Vagina (tissue), 2 donors: ENCODE measurements at regions not wholly inside any gene's neighbourhood (a gene's known extent, or its start where the extent isn't known, plus 50 kb on each side); places are given as distances from the start of the nearest gene placed in this dataset.

ENCODE experiments used
- DNase-seq, 2 donors: peaks; one replicate each; pipeline ENCODE4 v3.0.0-alpha.2; 2017; ENCODE audit errors: extremely low spot score in 2 of 2
- H3K27ac ChIP-seq: fragments of 200-600 bp; sonication (generic); one replicate; pipeline ENCODE4 v1.5.1; 2019
- H3K27me3 ChIP-seq: fragments of 200-600 bp; sonication (generic); one replicate; pipeline ENCODE4 v1.5.1; 2019
- H3K36me3 ChIP-seq, 2 donors: fragments of 200-600 bp; sonication (generic); one replicate each; pipeline ENCODE4 v1.5.1; 2017 to 2019
- H3K4me1 ChIP-seq: fragments of 200-600 bp; sonication (generic); one replicate; pipeline ENCODE4 v1.5.1; 2019
- H3K4me3 ChIP-seq, 2 donors: fragments of 200-600 bp; sonication (generic); 1 replicate in 1 of 2; 2 replicates in 1 of 2; pipeline ENCODE4 v1.5.1; 2016 to 2019
- H3K9me3 ChIP-seq: fragments of 200-600 bp; sonication (generic); one replicate; pipeline ENCODE4 v1.5.1; 2019
- POLR2A ChIP-seq, 2 donors: fragments of 450-650 bp; IDR thresholded peaks; one replicate each; pipeline ENCODE4 v1.6.1; 2017; ENCODE audit warnings: antibody characterized with exemption in 2 of 2, mild to moderate bottlenecking in 2 of 2, moderate library complexity in 2 of 2
- POLR2AphosphoS5 ChIP-seq, 2 donors: sonication (generic); formaldehyde crosslinking; IDR thresholded peaks; one replicate each; pipeline ENCODE4 v1.9.0; 2017; ENCODE audit warnings: antibody characterized with exemption in 2 of 2, mild to moderate bottlenecking in 2 of 2, low read depth in 1 of 2; ENCODE audit not compliant: insufficient read depth in 1 of 2
- intact Hi-C: fragments of 100-400 bp; cut with DNase I; formaldehyde crosslinking; loops from one replicate; pipeline ENCODE4 v1.15.1; 2023
- TF ChIP-seq, protein P1 (sequence below), 3 experiments: fragments of 450-650 bp in 2 of 3; fragments of 200-600 bp in 1 of 3; sonication (generic) in 1 of 3; IDR thresholded peaks; one replicate each; pipeline ENCODE4 v1.5.1; 2017 to 2019; ENCODE audit warnings: antibody characterized with exemption in 3 of 3, mild to moderate bottlenecking in 2 of 3, moderate library complexity in 2 of 3

DNA sequence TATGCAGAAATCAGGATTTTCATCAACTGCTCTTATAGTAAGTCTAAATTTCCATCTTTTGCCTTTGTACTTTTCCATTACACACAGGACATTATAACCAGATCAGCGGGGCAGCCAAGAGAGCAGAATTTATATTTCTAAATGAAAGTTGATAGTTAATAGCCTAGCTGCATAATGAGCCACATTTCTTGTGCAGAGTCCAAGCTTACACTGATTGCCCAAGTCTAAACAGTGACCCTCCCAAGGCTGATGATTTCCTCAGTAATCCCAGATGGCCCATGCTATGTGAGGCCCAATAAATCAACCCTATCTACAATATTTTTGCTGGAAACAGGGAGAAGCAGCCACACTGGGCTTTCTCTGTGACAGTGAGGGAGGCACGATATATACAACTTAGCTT is 475.8 kb upstream of the KCNMB2 start:
- no peaks in the 10 kb centered on the region for H3K9me3 ChIP-seq
- DNase-seq, result no peak
- no peaks in the 10 kb centered on the region for H3K36me3 ChIP-seq
- H3K27ac ChIP-seq, result peak overlapping the region; percentile 45
- H3K4me3 ChIP-seq, result peak overlapping the region in 1 of 2 donors; percentile 3
- H3K27me3 ChIP-seq, result no peaks in the 10 kb centered on the region
- intact Hi-C loops, result no loop called here
- peaks cover 45% of the 10 kb centered on the region for H3K4me1 ChIP-seq
- TF ChIP-seq POLR2A (IDR thresholded peaks at IDR 0.05), result no peak
- TF ChIP-seq POLR2AphosphoS5 (IDR thresholded peaks at IDR 0.05; ENCODE audit: insufficient read depth in 1 of 2, low read depth in 1 of 2), result peak; percentile 43 to 48

DNA sequence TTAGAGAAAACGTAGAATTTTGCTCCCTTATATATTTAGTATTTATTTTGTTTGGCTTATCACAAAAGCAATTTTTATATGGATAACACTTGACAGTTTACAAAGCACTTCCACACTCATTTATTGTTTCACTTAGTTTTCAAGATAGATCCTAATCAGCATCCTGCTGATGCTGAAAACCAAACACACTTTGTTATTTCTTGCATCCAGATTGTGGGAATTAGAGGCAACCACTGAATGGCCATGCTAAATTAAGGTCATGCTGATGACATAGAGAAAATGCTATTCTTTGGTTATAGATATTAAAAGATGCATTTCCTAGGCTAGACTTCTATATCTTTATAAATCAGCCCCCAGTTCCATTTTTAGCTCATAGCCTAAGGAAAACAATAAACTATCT is 474.1 kb upstream of the KCNMB2 start:
- no peaks in the 10 kb centered on the region for H3K27me3 ChIP-seq
- DNase-seq, result no peak

DNA sequence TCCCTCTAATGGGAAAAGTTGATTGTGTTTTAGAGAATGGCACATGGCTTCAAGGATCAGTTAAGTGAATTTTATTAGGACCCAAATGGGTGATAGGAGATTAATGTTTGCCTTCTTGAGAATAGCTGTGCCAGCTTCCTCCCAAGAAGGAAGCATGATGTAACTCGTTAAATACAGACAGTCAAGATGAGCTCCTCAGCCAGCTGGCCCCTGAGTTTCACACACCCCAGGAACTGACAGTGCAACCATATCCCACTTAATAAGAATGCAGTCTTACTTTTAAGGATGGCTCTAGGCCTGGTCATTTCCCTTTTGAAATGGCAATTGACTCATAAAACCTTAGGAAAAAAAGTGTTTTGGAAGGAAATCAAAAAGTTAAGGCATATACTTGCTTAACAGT is 472.8 kb upstream of the KCNMB2 start:
- Histone ChIP-seq H3K4me3 (no peak overlapping the region), H3K9me3 (no peaks in the 10 kb centered on the region), H3K4me1 (peaks cover 45% of the 10 kb centered on the region), H3K27ac (no peak overlapping the region), H3K36me3 (no peaks in the 10 kb centered on the region), H3K27me3 (no peaks in the 10 kb centered on the region)
- DNase-seq, result no peak
- intact Hi-C loops, result no loop called here
- TF ChIP-seq POLR2AphosphoS5 (IDR thresholded peaks at IDR 0.05; ENCODE audit: insufficient read depth in 1 of 2, low read depth in 1 of 2), result no peak
- TF ChIP-seq, protein P1, sequence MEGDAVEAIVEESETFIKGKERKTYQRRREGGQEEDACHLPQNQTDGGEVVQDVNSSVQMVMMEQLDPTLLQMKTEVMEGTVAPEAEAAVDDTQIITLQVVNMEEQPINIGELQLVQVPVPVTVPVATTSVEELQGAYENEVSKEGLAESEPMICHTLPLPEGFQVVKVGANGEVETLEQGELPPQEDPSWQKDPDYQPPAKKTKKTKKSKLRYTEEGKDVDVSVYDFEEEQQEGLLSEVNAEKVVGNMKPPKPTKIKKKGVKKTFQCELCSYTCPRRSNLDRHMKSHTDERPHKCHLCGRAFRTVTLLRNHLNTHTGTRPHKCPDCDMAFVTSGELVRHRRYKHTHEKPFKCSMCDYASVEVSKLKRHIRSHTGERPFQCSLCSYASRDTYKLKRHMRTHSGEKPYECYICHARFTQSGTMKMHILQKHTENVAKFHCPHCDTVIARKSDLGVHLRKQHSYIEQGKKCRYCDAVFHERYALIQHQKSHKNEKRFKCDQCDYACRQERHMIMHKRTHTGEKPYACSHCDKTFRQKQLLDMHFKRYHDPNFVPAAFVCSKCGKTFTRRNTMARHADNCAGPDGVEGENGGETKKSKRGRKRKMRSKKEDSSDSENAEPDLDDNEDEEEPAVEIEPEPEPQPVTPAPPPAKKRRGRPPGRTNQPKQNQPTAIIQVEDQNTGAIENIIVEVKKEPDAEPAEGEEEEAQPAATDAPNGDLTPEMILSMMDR (IDR thresholded peaks at IDR 0.05), result no peak
- no peak for TF ChIP-seq POLR2A (IDR thresholded peaks at IDR 0.05)

More for the DNA sequence above, 474.1 kb upstream of the KCNMB2 start:
- H3K4me3 ChIP-seq, result no peak overlapping the region
- no peaks in the 10 kb centered on the region for H3K36me3 ChIP-seq
- H3K4me1 ChIP-seq, result peaks cover 45% of the 10 kb centered on the region
- H3K9me3 ChIP-seq, result no peaks in the 10 kb centered on the region
- H3K27ac ChIP-seq, result no peak overlapping the region
- intact Hi-C loops, result no loop called here
- TF ChIP-seq POLR2AphosphoS5 (IDR thresholded peaks at IDR 0.05; ENCODE audit: insufficient read depth in 1 of 2, low read depth in 1 of 2) (no peak), POLR2A (IDR thresholded peaks at IDR 0.05) (no peak)
- TF ChIP-seq, protein P1 (IDR thresholded peaks at IDR 0.05), result no peak

DNA sequence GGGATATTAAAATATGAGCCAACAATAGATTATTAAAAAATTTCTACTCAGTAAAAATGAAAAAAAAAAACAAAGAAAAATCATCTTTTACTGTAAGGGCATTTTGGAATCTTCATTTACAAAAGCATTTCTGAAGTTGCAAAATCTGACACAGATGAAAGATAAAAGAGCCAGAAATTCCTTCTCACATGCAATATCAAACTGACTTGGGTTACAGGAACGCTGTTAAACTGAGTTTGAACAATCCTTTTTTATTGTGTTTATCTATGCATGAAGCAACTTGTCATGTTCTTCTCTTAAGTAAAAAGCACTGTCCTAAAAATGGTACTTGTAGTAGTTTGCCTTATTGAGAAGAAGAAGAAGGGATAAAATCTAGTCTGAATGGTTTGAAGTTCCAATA is 468.5 kb upstream of the KCNMB2 start:
- Histone ChIP-seq H3K4me3 (no peak overlapping the region), H3K36me3 (no peaks in the 10 kb centered on the region), H3K4me1 (peaks cover 12% of the 10 kb centered on the region), H3K27me3 (no peaks in the 10 kb centered on the region), H3K27ac (no peak overlapping the region), H3K9me3 (no peaks in the 10 kb centered on the region)
- intact Hi-C loops, result no loop called here
- no peak for TF ChIP-seq POLR2AphosphoS5 (IDR thresholded peaks at IDR 0.05; ENCODE audit: insufficient read depth in 1 of 2, low read depth in 1 of 2)
- TF ChIP-seq, protein P1 (IDR thresholded peaks at IDR 0.05), result no peak
- no peak for TF ChIP-seq POLR2A (IDR thresholded peaks at IDR 0.05)
- no peak for DNase-seq

DNA sequence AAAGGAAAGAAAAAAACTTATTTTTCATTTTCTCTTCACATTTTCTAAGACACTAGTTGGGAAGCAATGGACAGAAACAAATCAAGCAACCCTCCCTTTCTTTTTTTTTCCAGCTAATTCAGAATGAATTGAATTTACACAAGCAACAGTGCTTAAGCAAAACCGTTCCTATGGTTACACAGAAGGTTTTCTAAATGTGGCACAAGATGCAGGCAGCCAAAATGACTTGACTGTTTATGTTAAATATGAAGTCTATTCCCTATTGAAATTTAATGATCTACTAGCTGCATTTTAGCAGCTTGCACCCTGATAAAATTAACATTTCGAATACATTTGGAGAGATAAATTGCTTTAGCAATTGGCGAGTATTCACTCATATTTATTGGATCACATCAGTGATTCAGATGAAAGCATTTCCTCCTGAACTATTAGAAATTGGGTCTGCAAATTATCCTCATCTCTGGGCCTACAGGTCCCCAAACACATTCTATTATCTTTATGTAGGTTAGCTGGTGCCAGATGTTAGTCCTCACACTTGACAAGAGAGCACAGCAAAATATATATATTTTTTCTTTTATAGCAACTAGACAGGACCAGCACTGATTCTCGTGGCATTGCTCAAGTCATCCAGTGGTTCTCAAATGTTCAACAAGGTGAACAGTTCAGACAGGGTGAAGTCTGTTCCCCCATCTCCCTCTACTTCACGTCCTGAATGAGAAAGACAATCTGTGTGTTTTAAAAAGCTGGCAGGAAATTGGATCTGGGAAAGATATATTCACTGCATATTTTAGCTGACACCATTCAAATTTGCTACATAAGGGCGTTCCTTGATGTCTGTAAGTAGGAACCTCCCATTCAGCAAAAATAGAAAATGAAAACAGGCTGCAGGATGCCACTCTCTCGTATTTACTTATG is 463.6 kb upstream of the KCNMB2 start:
- Histone ChIP-seq H3K36me3 (no peaks in the 10 kb centered on the region), H3K27me3 (no peaks in the 10 kb centered on the region), H3K9me3 (no peaks in the 10 kb centered on the region), H3K27ac (no peak overlapping the region), H3K4me1 (peaks cover 8% of the 10 kb centered on the region), H3K4me3 (no peak overlapping the region)
- no peak for TF ChIP-seq POLR2AphosphoS5 (IDR thresholded peaks at IDR 0.05; ENCODE audit: insufficient read depth in 1 of 2, low read depth in 1 of 2)
- TF ChIP-seq, protein P1 (IDR thresholded peaks at IDR 0.05), result no peak
- intact Hi-C loops, result no loop called here
- no peak for DNase-seq
